ENCODE measurements at regions not wholly inside any gene's neighbourhood (a gene's known extent, or its start where the extent isn't known, plus 50 kb on each side); places are given as distances from the start of the nearest gene placed in this dataset.

GRCh38 chr4:104099141-104099540 is 379.4 kb upstream of the TACR3 start (continued):
- TF ChIP-seq PRPF4 (IDR thresholded peaks at IDR 0.05; ENCODE audit: insufficient read depth, low read depth, low read length, poor library complexity, severe bottlenecking) (no peak), ZNF311 (CRISPR knock-in tag; IDR thresholded peaks at IDR 0.05) (no peak), BDP1 (IDR thresholded peaks at IDR 0.05; ENCODE audit: insufficient read depth, insufficient read length) (no peak), ZBTB17 (CRISPR knock-in tag; IDR thresholded peaks at IDR 0.05) (no peak), ZNF324 (CRISPR knock-in tag; IDR thresholded peaks at IDR 0.05) (no peak), ZNF282 (CRISPR knock-in tag; IDR thresholded peaks at IDR 0.05) (no peak), SAFB (IDR thresholded peaks at IDR 0.05; ENCODE audit: borderline replicate concordance, low read depth, low read length) (no peak)

DNA sequence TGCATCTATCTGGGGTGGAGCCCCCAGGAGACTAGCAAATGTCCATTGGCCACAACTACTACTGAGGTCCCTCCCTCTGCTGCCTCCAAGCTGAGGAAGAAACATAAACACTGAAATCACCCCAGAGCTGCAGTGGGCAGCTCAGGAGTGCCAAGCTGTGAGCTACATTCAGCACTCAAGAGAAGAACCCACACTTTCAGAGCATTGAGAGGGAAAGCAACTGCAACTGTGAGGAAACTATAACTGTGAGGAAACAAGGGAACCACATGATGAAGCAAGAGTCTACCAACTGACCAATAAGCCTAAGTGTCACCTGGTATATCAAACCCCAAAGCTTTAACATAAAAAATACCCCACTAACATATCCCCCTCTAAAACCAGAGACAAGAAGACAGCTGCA is 373.5 kb upstream of the TACR3 start:
- no peaks in the 10 kb centered on the region for H3K27me3 ChIP-seq (ENCODE audit: control insufficient read depth in 2 of 2, insufficient read depth in 2 of 2, low read length in 2 of 2)
- no peaks in the 10 kb centered on the region for H3K36me3 ChIP-seq (ENCODE audit: control insufficient read depth, insufficient read depth, low read length)
- H3K4me2 ChIP-seq (ENCODE audit: insufficient read depth, low read length) = no peak overlapping the region
- intact Hi-C loops (cut with micrococcal nuclease) (no loop called here), in situ Hi-C loops (cut with MboI) (no loop called here)
- no peaks in the 10 kb centered on the region for H4K20me1 ChIP-seq (replicated peaks; ENCODE audit: control insufficient read depth, insufficient read depth, low read length)
- no peak overlapping the region for H3K27ac ChIP-seq (ENCODE audit: extremely low read depth, low read depth, low read length)
- ChIA-PET CTCF (ENCODE audit: low intra/inter-chr PET ratio) (no interaction called here), POLR2A (no interaction called here)
- H3K9me3 ChIP-seq (replicated peaks; ENCODE audit: control insufficient read depth, insufficient read depth, low read depth, low read length) = no peaks in the 10 kb centered on the region; the same call in 1 of the 2 replicates
- no peak overlapping the region for H3K9ac ChIP-seq (ENCODE audit: insufficient read depth in 1 of 2, low read depth in 2 of 2, low read length in 2 of 2)
- no peak overlapping the region for H3K4me3 ChIP-seq
- H2AFZ ChIP-seq (ENCODE audit: low read depth, low read length) = no peak overlapping the region
- no TSS peak for BruUV-seq (replicated peaks)
- H3K79me2 ChIP-seq (ENCODE audit: control insufficient read depth, insufficient read depth, low read length) = no peaks in the 10 kb centered on the region
- ATAC-seq = no peak
- no peak for TF ChIP-seq ARID2 (IDR thresholded peaks at IDR 0.05)
- no peak for TF ChIP-seq ZBTB33 (CRISPR knock-in tag; IDR thresholded peaks at IDR 0.05)
- no peak for TF ChIP-seq SP1 (CRISPR knock-in tag; IDR thresholded peaks at IDR 0.05)
- no peak for TF ChIP-seq C11orf30 (IDR thresholded peaks at IDR 0.05; ENCODE audit: low read depth)
- no peak for TF ChIP-seq CAMTA2 (CRISPR knock-in tag; conservative IDR thresholded peaks at IDR 0.05)
- no peak for TF ChIP-seq BRCA1 (IDR thresholded peaks at IDR 0.05)
- TF ChIP-seq BRCA1 (CRISPR knock-in tag; IDR thresholded peaks at IDR 0.05) = no peak
- no peaks in the 10 kb centered on the region for H3K4me1 ChIP-seq (replicated peaks in 1 of 2; ENCODE audit: control insufficient read depth in 2 of 2, insufficient read depth in 2 of 2, low read length in 2 of 2)
- no peak for FAIRE-seq
- no peaks in the 10 kb centered on the region for H3K9me1 ChIP-seq (ENCODE audit: control insufficient read depth, insufficient read depth, low read length)
- no peak for DNase-seq (ENCODE audit: extremely low read depth in 1 of 4, low spot score in 3 of 4)
